CD14-positive monocyte (primary cell): ENCODE measurements at regions not wholly inside any gene's neighbourhood (a gene's known extent, or its start where the extent isn't known, plus 50 kb on each side); places are given as distances from the start of the nearest gene placed in this dataset.
A peak's percentile ranks its signal among the peaks of the same experiment; 100 is the strongest.

Source experiments
- DNase-seq, 3 donors: peaks; one replicate each; pipeline ENCODE4 v3.0.0-alpha.2; 2011 to 2022
- H2AFZ ChIP-seq: 2 replicates; pipeline ENCODE4 v1.6.0; 2012; ENCODE audit warnings: mild to moderate bottlenecking, low read depth, low read length, inconsistent platforms; ENCODE audit not compliant: insufficient read depth, poor library complexity, severe bottlenecking
- H3K27ac ChIP-seq, 2 donors: 1 replicate in 1 of 2; 2 replicates in 1 of 2; pipeline ENCODE4 v1.5.1; 2012 to 2013; ENCODE audit warnings: low read length in 2 of 2, control low read depth in 1 of 2, inconsistent platforms in 1 of 2, low read depth in 1 of 2, mild to moderate bottlenecking in 1 of 2
- H3K27me3 ChIP-seq, 2 donors: one replicate each; pipeline versions ENCODE4 v1.6.0 to v1.6.1; 2011 to 2013; ENCODE audit warnings: low read length in 2 of 2; ENCODE audit not compliant: control insufficient read depth in 2 of 2, insufficient read depth in 2 of 2
- H3K36me3 ChIP-seq, 2 donors: replicated peaks in 1 of 2; 1 replicate in 1 of 2; 2 replicates in 1 of 2; pipeline versions ENCODE4 v1.5.1 to v1.6.1; 2012 to 2013; ENCODE audit warnings: low read length in 2 of 2, control low read depth in 1 of 2, inconsistent platforms in 1 of 2, mild to moderate bottlenecking in 1 of 2; ENCODE audit not compliant: insufficient read depth in 2 of 2, control insufficient read depth in 1 of 2
- H3K4me1 ChIP-seq, 2 donors: 1 replicate in 1 of 2; 2 replicates in 1 of 2; pipeline versions ENCODE4 v1.5.1 to v1.6.1; 2012 to 2013; ENCODE audit warnings: low read length in 2 of 2, control low read depth in 1 of 2, inconsistent platforms in 1 of 2, mild to moderate bottlenecking in 1 of 2, moderate library complexity in 1 of 2; ENCODE audit not compliant: insufficient read depth in 2 of 2, control insufficient read depth in 1 of 2
- H3K4me2 ChIP-seq: replicated peaks from 2 replicates; pipeline ENCODE3; 2012; ENCODE audit warnings: low read length, moderate library complexity, mild to moderate bottlenecking; ENCODE audit not compliant: poor library complexity, severe bottlenecking; ENCODE audit errors: extremely low read depth
- H3K4me3 ChIP-seq, 3 experiments: fragments of 200-600 bp in 1 of 3; sonication (generic) in 1 of 3; replicated peaks in 1 of 3; 1 replicate in 2 of 3; 2 replicates in 1 of 3; pipeline ENCODE4 v1.5.1; 2011 to 2013; ENCODE audit warnings: low read length in 3 of 3, mild to moderate bottlenecking in 3 of 3, control low read depth in 2 of 3, low read depth in 2 of 3, inconsistent platforms in 1 of 3, moderate library complexity in 1 of 3
- H3K79me2 ChIP-seq: 2 replicates; pipeline ENCODE4 v1.6.0; 2012; ENCODE audit warnings: mild to moderate bottlenecking, control low read depth, inconsistent platforms, low read length, moderate library complexity; ENCODE audit not compliant: insufficient read depth
- H3K9ac ChIP-seq: 2 replicates; pipeline ENCODE4 v1.6.0; 2017; ENCODE audit warnings: low read length, mild to moderate bottlenecking; ENCODE audit not compliant: insufficient read depth, poor library complexity, severe bottlenecking
- H3K9me3 ChIP-seq, 2 donors: replicated peaks in 1 of 2; 1 replicate in 1 of 2; 2 replicates in 1 of 2; pipeline versions ENCODE4 v1.5.1 to v1.6.1; 2012 to 2013; ENCODE audit warnings: low read length in 2 of 2, control low read depth in 1 of 2; ENCODE audit not compliant: control insufficient read depth in 1 of 2, insufficient read depth in 1 of 2
- H4K20me1 ChIP-seq: 2 replicates; pipeline ENCODE4 v1.6.0; 2012; ENCODE audit warnings: mild to moderate bottlenecking, low read length, control low read depth, moderate library complexity; ENCODE audit not compliant: insufficient read depth
- H3K27ac Mint-ChIP-seq, 7 donors: one replicate each; pipeline ENCODE4 v1.8.0; 2020; ENCODE audit warnings: mild to moderate bottlenecking in 7 of 7, mixed read lengths in 7 of 7, moderate library complexity in 6 of 7, inconsistent platforms in 2 of 7
- H3K27me3 Mint-ChIP-seq, 3 donors: one replicate each; pipeline ENCODE4 v1.8.0; 2021 to 2022; ENCODE audit warnings: low read depth in 3 of 3, mild to moderate bottlenecking in 3 of 3, mixed read lengths in 3 of 3, moderate library complexity in 3 of 3, inconsistent platforms in 1 of 3
- H3K36me3 Mint-ChIP-seq, 2 donors: one replicate each; pipeline ENCODE4 v1.8.0; 2020; ENCODE audit warnings: mixed read lengths in 2 of 2, inconsistent platforms in 1 of 2, mild to moderate bottlenecking in 1 of 2
- H3K4me1 Mint-ChIP-seq: one replicate; pipeline ENCODE4 v1.8.0; 2020; ENCODE audit warnings: mild to moderate bottlenecking, mixed read lengths
- H3K4me3 Mint-ChIP-seq, 2 donors: one replicate each; pipeline ENCODE4 v1.8.0; 2020; ENCODE audit warnings: mild to moderate bottlenecking in 2 of 2, mixed read lengths in 2 of 2, moderate library complexity in 1 of 2
- H3K9me3 Mint-ChIP-seq, 7 donors: one replicate each; pipeline ENCODE4 v1.8.0; 2020 to 2022; ENCODE audit warnings: mixed read lengths in 7 of 7, mild to moderate bottlenecking in 6 of 7, moderate library complexity in 6 of 7, inconsistent platforms in 2 of 7
- WGBS: methylation state at CpG from one replicate; pipeline ENCODE4 v1.1.5; 2013; ENCODE audit warnings: missing lambda C conversion rate; ENCODE audit not compliant: insufficient coverage; 5-methylcytosine and 5-hydroxymethylcytosine counted together
- intact Hi-C, 2 donors: fragments of 100-400 bp; cut with micrococcal nuclease; formaldehyde crosslinking; loops; one replicate each; pipeline versions ENCODE4 v1.15.0 to v1.15.1; 2023
- TF ChIP-seq, protein P1 (sequence below): fragments of 200-600 bp; IDR thresholded peaks from one replicate; pipeline ENCODE4 v1.8.0; 2022; ENCODE audit warnings: antibody characterized with exemption, mild to moderate bottlenecking

- Histone ChIP-seq H3K79me2 (no peaks in the 10 kb centered on the region), H3K9ac (no peak overlapping the region), H3K9me3 (no peaks in the 10 kb centered on the region), H3K4me1 (peaks cover 0 to 4% of the 10 kb centered on the region in 2 donors), H4K20me1 (no peaks in the 10 kb centered on the region), H3K27me3 (peaks cover 0 to 4% of the 10 kb centered on the region in 2 donors), H3K27ac (no peak overlapping the region), H3K4me3 (no peak overlapping the region), H3K36me3 (no peaks in the 10 kb centered on the region), H3K4me2 (no peak overlapping the region), H2AFZ (no peak overlapping the region)
- intact Hi-C loops: no loop called here
- Mint-ChIP-seq H3K36me3 (no peaks in the 10 kb centered on the region), H3K9me3 (no peaks in the 10 kb centered on the region), H3K27ac (no peak overlapping the region), H3K4me3 (no peak overlapping the region), H3K27me3 (peaks cover 1 to 24% (median 3%) of the 10 kb centered on the region in 3 donors), H3K4me1 (peaks cover 13% of the 10 kb centered on the region)
- 80% methylated on average over 1 of the region's 6 CpGs for WGBS
- peak; percentile 13 to 22 (median 15) for DNase-seq
- TF ChIP-seq, protein P1, sequence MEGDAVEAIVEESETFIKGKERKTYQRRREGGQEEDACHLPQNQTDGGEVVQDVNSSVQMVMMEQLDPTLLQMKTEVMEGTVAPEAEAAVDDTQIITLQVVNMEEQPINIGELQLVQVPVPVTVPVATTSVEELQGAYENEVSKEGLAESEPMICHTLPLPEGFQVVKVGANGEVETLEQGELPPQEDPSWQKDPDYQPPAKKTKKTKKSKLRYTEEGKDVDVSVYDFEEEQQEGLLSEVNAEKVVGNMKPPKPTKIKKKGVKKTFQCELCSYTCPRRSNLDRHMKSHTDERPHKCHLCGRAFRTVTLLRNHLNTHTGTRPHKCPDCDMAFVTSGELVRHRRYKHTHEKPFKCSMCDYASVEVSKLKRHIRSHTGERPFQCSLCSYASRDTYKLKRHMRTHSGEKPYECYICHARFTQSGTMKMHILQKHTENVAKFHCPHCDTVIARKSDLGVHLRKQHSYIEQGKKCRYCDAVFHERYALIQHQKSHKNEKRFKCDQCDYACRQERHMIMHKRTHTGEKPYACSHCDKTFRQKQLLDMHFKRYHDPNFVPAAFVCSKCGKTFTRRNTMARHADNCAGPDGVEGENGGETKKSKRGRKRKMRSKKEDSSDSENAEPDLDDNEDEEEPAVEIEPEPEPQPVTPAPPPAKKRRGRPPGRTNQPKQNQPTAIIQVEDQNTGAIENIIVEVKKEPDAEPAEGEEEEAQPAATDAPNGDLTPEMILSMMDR: peak; percentile 66
These were observed 204.7 kb upstream of the S100G start for GRCh38 chrX:16445166-16445752.

DNA sequence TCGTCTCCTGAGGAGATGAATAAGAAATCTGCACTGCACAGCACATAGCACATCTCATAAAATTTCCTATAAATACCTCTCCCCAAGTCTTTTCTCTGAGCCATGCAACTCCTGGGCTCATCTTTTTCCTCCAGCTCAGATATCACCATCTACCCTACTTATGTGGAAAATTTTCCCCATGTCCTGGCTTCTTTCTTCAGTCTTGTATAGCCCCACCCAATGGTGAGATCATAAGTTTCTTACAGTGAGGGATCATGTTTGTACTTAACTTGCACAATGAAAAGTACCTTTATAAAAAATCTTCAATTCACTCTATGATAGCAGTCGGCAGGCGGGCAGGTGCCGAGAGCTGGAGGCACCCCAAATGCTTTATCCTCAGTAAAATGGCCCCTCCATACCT lies 198.6 kb upstream of the S100G start:
- Histone ChIP-seq H3K27me3 (peaks cover 0 to 3% of the 10 kb centered on the region in 2 donors), H4K20me1 (no peaks in the 10 kb centered on the region), H3K4me1 (peaks cover 0 to 4% of the 10 kb centered on the region in 2 donors), H3K79me2 (no peaks in the 10 kb centered on the region), H3K9ac (no peak overlapping the region), H2AFZ (no peak overlapping the region), H3K4me2 (no peak overlapping the region), H3K4me3 (no peak overlapping the region), H3K27ac (no peak overlapping the region), H3K36me3 (no peaks in the 10 kb centered on the region), H3K9me3 (no peaks in the 10 kb centered on the region)
- WGBS: 71% methylated on average over 1 of the region's 4 CpGs
- intact Hi-C loops: no loop called here
- no peak overlapping the region for H3K27ac Mint-ChIP-seq
- H3K36me3 Mint-ChIP-seq: no peaks in the 10 kb centered on the region
- peaks cover 13% of the 10 kb centered on the region for H3K4me1 Mint-ChIP-seq
- peaks cover 3 to 25% (median 3%) of the 10 kb centered on the region in 3 donors for H3K27me3 Mint-ChIP-seq
- no peaks in the 10 kb centered on the region for H3K9me3 Mint-ChIP-seq
- TF ChIP-seq, protein P1: no peak
- DNase-seq: no peak
- no peak overlapping the region for H3K4me3 Mint-ChIP-seq
